Upper lobe of left lung (tissue), 4 donors: ENCODE measurements at regions not wholly inside any gene's neighbourhood (a gene's known extent, or its start where the extent isn't known, plus 50 kb on each side); places are given as distances from the start of the nearest gene placed in this dataset.

Experiments
- CTCF ChIP-seq, 6 experiments: fragments of 450-650 bp in 4 of 6; fragments of 200-600 bp in 2 of 6; sonication (generic) in 2 of 6; IDR thresholded peaks; one replicate each; pipeline ENCODE4 v1.5.1; 2016 to 2019; ENCODE audit warnings: antibody characterized with exemption in 6 of 6
- POLR2A ChIP-seq, 4 donors: fragments of 450-650 bp; IDR thresholded peaks; one replicate each; pipeline ENCODE4 v1.5.1; 2016 to 2017; ENCODE audit warnings: antibody characterized with exemption in 4 of 4, mild to moderate bottlenecking in 2 of 4
- POLR2AphosphoS5 ChIP-seq, 2 donors: sonication (generic); formaldehyde crosslinking; IDR thresholded peaks; one replicate each; pipeline ENCODE4 v1.5.1; 2017; ENCODE audit warnings: antibody characterized with exemption in 2 of 2

- TF ChIP-seq CTCF (IDR thresholded peaks at IDR 0.05) (no peak), POLR2AphosphoS5 (IDR thresholded peaks at IDR 0.05) (no peak), POLR2A (IDR thresholded peaks at IDR 0.05) (no peak)
Measured at GRCh38 chr20:52665441-52665840, 306.7 kb upstream of the TSHZ2 start.
